ENCODE measurements at regions not wholly inside any gene's neighbourhood (a gene's known extent, or its start where the extent isn't known, plus 50 kb on each side); places are given as distances from the start of the nearest gene placed in this dataset.
"Not testable (repeated sequence)": the region's sequence is repeated elsewhere in the genome, so short reads cannot be mapped to it uniquely, and the experiment has no call there.

DNA sequence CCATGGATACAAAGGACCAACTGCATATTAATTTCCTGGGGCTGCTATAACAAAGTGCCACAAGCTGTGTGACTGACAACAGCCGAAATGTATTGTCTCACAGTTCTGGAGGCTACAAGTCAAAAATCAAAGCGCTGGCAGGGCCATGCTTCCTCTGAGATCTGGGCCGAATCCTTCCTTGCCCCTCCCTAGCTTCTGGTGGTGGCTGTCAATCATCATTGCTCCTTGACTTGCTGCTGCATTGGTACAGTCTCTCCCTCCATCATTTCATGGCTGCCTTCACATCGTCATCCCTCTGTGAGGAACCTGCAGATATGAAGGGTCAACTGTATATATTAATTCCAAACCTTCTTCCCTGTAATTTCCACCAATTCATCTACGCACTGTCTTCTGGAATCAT lies 118.3 kb downstream of the EXOC5 start:
- no peak for DNase-seq

DNA sequence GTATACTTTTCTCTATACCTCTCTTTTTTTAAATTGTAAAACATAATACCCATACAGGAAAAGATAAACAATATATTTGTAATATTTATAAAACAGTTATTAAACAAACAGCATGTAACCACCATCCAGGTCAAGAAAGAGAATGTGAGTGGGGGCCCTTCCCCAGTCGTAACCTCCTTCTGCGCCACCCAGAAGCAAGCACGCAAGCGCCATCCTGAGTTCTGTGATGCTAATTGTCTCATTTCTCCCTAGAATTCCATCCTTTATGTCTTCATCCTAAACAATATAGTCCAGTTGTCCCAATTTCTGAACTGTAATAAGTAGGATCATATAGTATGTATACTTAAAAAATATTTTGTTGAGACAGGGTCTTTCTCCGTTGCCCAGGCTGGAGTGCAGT lies 129.5 kb downstream of the EXOC5 start:
- DNase-seq, result no peak

DNA sequence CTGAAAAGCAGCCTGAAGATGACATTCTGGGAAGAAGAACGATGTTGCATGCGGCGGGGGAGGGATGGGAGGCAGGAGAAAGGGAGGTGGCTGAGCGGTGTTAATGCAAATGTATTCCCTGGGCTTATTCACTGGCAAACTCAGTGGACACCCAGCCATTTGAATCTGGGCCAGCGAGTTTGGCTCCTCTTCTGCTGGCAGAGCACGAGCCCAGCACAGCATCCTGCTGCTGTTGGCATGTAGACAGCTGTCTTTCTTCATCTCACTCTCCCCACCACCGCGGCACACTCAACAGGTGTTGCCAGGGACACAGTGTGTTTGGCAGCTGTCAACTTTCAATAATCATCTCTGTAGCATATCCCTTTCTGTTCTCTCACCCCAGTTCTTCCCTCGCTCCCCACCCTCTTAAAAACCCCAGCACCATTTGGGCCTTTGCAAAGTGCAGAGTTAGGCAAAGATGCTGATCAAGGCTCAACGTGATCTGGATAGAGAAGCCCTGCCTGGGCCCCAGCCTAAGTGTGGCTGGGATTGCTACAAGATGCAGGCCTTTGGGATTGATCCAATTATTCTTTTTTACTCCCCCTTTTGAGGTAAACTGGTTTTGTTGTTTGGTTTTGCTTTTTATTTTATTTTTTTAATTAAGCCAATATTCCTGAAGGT lies 131.9 kb downstream of the EXOC5 start:
- DNase-seq, result no peak

DNA sequence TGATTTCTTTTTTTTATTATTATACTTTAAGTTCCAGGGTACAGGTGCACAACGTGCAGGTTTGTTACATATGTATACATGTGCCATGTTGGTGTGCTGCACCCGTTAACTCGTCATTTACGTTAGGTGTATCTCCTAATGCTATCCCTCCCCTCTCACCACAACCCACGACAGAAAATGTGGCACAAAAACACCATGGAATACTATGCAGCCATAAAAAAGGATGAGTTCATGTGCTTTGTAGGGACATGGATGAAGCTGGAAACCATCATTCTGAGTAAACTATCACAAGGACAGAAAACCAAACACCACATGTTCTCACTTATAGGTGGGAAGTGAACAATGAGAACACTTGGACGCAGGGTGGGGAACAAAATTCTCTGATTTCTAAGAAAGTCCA lies 140.9 kb downstream of the EXOC5 start:
- not testable (repeated sequence) for DNase-seq

DNA sequence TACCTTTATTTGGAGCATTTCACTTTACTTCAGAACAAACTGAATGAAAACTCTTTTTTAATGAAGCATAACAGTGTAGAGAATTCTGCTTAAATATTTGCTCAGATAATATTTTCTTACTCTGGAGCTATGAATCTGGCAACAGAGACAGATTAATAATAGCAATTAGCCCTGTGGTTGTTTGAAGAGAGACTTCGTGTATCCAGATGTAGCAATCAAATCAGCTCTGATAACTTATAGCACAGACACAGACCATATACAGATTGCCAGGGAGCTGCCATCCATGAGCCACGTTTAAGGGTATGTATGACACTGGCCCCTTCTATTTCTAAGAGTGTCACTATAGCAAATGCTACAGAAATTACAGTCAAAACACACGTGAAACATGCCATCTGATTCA lies 146.6 kb downstream of the EXOC5 start:
- DNase-seq, result no peak

DNA sequence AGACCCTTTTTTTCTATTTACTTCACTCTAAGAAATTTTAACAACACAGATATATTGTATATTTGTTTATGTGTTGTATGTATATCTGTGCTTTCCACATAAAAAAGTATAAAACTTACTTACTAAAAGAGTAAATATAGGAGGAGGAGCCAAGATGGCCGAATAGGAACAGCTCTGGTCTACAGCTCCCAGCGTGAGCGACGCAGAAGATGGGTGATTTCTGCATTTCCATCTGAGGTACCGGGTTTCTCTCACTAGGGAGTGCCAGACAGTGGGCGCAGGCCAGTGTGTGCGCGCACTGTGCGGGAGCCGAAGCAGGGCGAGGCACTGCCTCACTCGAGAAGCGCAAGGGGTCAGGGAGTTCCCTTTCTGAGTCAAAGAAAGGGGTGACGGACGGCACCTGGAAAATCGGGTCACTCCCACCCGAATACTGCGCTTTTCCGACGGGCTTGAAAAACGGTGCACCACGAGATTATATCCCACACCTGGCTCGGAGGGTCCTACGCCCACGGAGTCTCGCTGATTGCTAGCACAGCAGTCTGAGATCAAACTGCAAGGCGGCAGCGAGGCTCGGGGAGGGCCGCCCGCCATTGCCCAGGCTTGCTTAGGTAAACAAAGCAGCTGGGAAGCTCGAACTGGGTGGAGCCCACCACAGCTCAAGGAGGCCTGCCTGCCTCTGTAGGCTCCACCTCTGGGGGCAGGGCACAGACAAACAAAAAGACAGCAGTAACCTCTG lies 156.5 kb downstream of the EXOC5 start:
- not testable (repeated sequence) for DNase-seq

DNA sequence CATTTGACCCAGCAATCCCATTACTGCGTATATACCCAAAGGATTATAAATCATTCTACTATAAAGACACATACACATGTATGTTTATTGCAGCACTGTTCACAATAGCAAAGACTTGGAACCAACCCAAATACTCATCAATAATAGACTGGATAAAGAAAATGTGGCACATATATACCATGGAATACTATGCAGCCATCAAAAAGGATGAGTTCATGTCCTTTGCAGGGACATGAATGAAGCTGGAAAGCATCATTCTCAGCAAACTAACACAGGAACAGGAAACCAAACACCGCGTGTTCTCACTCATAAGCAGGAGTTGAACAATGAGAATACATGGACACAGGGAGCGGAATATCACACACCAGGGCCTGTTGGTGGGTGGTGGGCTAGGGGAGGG lies 158.3 kb downstream of the EXOC5 start:
- not testable (repeated sequence) for DNase-seq

DNA sequence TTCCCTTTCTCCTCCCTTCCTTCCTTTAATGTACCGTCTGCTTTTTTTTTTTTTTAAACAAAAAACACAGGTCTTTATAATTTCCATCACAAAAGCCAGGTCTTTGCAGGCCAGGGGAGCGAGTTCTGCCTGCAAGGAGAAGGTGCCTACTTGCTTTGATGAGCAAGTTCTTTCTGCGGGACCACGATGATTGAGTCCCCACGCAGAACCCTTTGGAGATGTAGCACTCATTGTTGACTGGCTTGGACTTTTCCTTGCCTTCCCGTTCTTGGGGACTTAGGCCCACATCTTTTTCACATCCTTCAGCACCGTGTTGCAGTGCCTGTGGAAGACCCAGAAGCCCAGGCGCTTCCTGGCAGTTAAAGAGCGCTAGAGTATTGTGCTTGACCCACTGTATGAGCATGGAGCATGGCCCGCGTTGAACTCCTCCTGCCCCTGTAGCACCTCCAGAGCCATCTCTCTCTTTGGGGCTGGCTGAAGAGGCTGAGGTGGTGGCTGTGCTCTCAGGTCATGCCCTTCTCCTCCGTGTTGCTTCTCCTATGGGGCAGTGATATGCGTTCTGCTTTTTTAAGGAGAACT lies 177.6 kb downstream of the EXOC5 start:
- DNase-seq, result no peak

DNA sequence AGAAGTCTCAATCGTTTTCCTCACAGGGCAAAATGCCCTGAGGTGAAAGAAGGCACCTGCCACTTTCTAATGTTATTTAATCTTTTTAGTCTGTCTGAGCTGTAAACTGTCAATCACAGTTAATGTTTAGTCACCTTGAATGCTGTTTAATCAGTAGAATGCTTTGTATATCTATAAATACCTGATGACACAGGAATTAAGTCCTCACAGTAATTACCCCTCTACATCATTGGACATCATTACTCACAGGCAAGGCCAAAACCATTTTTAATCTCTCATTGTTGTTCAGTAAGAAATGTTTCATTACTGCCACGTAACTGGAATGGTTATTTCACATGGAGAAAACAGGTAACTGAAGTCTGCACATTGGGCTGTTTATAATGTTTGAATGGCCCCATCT lies 178.8 kb downstream of the EXOC5 start:
- DNase-seq, result no peak

DNA sequence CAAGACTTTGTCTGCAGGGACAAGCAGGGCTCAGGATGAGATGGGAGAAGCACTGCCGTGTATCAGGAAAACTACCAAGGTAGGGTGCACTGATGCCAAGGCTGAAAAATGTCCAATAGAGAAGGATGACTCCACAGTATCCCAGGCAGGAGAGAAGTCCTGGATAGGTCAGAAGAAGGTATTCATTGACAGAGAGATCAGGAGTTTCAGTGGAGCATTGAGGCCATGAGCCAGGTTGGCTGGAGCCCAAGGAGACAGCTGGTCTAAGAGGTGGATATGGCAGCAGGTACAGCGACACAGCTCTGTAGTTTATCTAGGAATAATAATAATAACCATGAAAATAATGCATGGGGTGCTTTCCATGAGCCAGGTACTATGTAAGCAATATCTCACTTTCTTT lies 180.9 kb downstream of the EXOC5 start:
- DNase-seq, result no peak

DNA sequence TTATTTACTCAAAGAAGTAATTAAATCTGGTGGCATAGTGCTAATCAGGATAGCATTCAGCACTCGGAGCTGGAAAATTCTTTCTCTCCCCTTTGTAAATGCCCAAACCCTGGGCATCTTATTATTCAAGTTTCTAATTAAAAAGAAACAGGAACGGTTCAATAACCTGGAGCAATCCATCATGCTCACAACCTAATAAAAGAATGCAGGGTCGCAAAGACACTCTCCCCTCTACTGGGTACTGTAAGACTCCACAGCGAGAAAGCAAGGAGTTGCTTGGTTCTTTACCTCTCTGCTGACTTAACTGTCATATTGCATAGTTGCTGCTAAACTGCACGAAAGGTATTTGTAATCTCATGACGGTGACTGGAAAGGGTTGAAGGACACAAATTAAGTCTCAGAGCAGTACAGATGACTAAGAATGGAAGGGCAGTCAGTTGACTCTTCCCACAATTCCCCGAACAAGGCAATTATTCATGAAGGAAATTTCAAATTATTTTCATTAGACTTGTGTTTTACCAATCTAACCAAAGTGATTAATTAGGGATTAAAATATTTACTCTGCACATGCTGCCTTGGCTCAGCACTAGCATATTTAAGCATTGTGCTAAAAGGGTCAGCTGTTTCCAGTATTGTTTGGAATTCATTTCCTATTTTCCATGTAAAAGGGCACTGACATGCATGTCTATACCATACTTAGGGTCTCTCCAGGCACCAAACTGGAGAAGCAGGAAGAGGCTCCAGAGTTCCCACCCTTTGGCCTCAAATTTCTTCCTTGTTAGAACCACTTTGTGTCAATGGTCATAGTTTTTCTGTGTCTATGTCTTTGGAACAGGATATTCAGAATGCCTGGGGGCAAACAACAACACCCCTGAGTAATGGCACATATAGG lies 182.2 kb downstream of the EXOC5 start:
- DNase-seq, result no peak

DNA sequence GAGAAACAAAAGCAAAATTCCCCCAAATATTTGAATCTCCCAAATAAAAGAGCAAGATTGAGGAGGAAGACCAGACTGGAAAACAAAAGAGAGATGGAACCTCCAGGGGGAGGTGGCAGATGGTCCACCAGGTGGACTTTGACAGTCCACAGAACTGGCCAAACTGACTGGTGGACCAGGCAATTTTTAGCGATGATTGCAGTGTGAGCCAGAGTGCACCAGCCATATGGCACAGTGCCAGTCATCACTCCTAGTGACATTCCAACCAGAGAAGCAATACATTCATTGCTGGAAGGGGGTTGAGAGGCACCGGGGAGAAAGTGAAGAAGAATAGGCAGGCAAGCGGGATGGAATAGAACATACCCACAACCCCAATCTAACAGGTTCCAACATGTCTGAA lies 182.9 kb downstream of the EXOC5 start:
- no peak for DNase-seq

DNA sequence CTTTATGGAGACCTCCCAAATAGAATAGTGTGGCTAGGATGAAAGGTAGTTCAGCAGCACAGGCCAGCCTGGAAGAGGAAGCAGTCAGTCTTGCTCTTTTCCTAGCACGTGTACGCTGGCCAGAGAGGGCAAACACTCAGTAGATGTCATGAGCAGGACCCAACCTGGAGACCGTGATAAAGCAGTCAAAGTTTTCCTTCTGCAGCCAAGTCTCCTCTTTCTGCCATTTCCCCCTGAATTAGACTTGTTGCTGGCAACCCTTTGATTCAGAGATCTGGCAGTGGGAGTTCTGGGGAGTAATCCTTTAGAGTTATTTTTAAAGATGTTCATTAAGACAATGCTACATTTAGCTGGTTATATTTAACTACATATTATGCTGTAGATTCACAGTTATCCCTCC lies 183.7 kb downstream of the EXOC5 start:
- no peak for DNase-seq

DNA sequence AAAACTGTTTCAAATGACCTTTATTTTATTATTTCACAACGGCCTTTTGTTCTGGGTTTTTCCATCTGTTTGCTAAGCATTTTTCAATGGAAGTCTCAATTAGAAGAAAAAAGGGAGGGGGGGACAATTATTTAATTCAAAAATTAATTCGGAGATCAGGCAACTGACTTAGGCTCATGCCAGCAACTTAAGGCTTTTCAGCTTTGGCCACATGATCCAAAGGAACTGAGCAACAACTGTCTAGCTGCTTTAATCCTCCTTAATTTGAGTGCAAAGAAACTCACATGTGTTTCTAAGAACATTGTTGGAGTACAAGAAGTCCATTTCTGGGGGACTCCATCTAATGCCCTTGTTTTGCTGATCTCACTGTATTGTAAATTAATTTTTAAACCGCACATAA lies 188.0 kb downstream of the EXOC5 start:
- no peak for DNase-seq

DNA sequence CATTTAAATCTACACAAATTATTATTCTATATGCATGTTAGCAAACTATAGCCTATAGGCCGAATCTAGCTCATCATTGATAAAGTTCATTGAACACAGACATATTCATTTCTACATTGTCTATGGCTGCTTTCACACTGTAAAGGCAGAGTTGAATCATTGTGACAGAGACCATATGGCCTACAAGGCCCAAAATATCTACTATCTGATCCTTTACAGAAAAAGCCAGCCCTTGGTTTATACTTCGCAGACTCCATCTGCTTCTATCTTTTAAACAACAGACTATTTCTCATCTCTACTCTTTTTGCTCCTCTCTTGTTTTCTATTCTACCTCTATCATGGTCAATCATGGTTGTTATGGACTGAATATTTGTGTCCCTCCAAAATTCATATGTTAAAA lies 190.7 kb downstream of the EXOC5 start:
- no peak for DNase-seq

DNA sequence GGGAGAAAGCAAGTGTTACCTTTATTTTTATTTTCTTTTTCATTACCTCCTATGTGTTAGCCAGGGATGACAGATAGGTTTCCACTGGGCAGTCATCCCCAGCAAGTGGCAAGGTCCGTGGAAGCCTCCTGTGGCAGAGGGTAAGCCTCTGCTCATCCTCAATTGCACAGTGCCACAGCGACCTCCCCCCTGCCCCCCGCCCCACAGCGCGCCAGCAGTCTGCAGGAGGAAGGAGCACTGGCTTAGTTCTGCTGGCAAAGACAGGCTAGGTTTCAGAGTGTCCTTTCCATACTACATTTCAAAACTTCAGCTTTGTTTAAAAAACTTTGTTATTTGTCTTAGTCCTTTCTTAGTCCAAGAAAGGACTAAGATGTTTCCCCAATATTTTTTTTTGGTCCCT lies 194.7 kb downstream of the EXOC5 start:
- no peak for DNase-seq

DNA sequence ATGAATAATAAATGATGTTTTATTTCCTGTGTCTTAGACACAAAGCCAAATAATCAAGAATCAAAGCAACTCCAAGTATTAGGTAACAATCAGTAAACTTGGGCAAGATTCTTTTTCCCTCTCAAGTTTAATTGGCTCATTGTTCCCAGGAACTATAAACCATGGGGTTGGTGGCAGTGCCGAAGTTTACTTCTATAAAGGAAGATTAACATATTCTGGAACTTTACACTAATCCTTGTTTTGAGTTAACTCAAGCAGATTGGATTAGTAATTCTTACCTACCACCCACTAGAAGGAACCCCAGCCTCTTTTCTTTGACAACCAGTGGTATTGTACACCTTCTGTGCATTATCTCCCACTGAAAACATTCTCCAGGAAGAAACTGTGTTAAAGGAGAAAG lies 197.1 kb downstream of the EXOC5 start:
- no peak for DNase-seq

DNA sequence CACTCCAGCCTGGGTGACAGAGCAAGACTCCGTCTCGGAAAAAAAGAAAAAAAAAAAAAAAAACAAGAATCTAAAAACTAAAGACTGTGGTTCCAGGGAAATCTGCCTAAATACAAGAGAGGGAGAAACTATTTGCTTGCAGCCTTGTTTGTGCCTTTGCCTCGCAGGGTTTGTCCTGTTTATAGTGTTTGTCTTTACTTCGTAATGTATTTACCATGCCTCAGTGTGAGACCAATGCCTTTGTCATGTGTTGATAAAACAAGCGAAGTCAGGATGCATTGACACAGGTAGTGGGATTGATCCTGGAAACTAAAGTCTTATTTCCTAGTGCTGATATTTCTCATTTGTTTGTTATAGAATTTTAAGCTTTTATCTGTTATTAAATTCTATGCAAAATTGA lies 199.0 kb downstream of the EXOC5 start:
- no peak for DNase-seq

DNA sequence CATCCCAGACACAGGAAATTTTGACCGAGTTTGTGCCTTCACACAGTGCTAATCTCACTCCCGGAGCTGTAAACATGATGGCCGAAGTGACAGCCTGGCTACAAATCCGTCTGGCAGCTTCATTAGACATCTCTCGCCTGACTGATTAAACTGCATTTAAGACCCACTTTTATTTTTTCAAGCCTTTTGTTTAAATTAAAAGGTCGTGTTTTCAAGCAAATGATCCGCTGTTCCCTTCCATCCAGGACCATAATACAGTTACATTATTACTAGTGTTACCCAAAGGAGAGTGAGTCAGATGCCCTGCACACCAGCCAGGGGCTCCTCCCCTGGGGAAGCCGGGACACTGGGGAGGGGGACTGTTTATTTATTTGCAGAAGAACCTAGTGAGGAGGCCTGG lies 200.2 kb downstream of the EXOC5 start:
- DNase-seq, result no peak

DNA sequence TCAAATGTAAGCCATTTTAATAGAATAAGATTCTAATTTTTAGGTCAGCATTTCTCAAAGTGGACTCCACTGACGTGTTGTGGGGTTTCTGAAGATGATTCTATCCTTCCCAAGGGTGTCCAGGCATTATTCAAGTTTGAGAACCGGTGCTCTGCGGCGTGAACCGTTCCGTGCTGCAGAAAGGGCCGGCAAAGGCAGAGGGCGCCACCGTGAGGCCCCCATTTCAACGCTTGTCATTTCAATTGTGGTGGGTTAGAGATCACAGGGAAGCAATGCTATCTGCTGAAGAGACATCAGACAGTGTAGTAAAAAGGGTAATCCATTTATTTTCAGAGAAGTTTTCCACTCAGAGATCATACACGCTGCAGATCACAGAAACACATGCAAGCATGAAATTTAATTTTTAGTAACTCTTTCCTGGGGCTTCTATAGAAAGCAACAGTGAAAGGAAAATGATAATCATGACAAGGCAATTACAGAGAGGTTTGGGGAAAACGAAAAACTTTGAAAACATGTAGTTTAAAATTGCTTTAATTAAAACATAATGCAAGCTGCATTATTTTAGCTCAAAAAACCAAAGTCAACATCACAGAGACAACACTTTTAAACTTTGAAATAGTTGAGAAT lies 201.7 kb downstream of the EXOC5 start:
- DNase-seq, result no peak

DNA sequence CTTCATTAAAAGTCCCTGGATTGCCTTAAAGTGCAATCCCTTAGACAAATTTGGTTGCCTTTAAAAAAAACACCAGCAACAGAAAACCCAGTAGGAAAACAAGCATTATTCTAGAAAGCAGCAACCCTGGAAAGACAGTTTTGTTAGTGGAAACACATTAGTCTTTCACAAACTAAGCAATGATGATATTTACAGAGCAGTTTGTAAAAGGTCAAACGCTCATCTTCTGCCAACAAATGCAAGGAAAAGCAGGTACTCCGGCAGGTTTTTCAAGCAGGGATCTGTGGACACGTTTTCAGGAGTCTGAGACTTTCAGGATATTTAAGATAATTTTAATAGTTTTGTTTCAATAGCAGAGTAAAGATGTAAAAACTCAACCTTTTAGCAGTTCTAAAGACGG lies 202.2 kb downstream of the EXOC5 start:
- no peak for DNase-seq

DNA sequence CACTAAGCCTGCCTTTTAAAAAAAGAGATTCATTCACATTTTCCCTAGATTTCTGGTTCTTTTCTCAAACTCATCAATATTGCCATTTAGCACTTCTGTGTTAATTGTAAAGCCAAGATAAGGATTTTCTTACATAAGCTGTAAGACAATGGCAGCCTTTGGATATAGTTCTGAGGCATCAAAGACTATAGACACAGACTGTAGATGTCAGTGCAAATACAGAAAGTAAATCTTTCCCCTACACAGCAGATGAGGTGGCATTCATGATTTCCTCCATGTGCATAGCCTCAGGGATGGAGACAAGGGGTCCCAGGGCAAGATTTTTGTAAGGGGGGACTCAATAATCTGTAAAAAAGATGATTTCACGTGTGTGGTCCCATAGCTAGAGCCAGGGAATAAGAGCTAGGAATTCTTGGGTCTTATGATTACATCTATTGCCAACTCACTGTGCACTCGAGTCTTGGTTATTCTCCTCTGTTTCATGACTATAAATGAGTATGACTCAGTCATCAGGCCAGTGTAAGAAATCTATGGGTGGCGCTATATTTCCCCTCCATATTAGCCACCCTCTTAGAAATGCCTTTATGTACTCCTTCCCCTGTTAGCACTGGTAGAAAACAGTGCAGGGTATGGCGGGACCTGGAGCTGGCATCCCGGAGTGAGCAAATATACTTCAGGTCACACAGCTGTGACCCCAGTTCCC lies 207.5 kb downstream of the EXOC5 start:
- DNase-seq, result no peak

Data from stimulated activated naive CD4-positive, alpha-beta T cell treated with Interleukin-2 at 50 U/mL for 16 hours (primary cell).